ENCODE measurements at regions not wholly inside any gene's neighbourhood (a gene's known extent, or its start where the extent isn't known, plus 50 kb on each side); places are given as distances from the start of the nearest gene placed in this dataset.

- no peak overlapping the region for H3K4me3 ChIP-seq (ENCODE audit: low read depth, low read length)
These were observed 1301.6 kb downstream of the UQCRFS1 start for GRCh38 chr19:27911122-27911898.

GRCh38 chr19:27909861-27910260 lies 1303.1 kb downstream of the UQCRFS1 start:
- TF ChIP-seq POLR2A (IDR thresholded peaks at IDR 0.05; ENCODE audit: extremely low read depth, insufficient read length) (no peak), MYC (IDR thresholded peaks at IDR 0.05; ENCODE audit: low read depth, low read length) (no peak), MAX (IDR thresholded peaks at IDR 0.05; ENCODE audit: low read depth, low read length) (no peak)
- no peak overlapping the region for H3K4me3 ChIP-seq (ENCODE audit: low read depth, low read length)
- DNase-seq (ENCODE audit: low read depth) = no peak

More at GRCh38 chr19:27911122-27911898, 1301.6 kb downstream of the UQCRFS1 start:
- no peak for DNase-seq (ENCODE audit: low read depth)
- TF ChIP-seq CTCF (IDR thresholded peaks at IDR 0.05; ENCODE audit: low read depth, low read length) = no peak
- TF ChIP-seq POLR2A (IDR thresholded peaks at IDR 0.05; ENCODE audit: extremely low read depth, insufficient read length) = no peak
- TF ChIP-seq MYC (IDR thresholded peaks at IDR 0.05; ENCODE audit: low read depth, low read length) = no peak
- TF ChIP-seq MAX (IDR thresholded peaks at IDR 0.05; ENCODE audit: low read depth, low read length) = no peak

- TF ChIP-seq CTCF (IDR thresholded peaks at IDR 0.05; ENCODE audit: low read depth, low read length) (no peak), MAX (IDR thresholded peaks at IDR 0.05; ENCODE audit: low read depth, low read length) (no peak), MYC (IDR thresholded peaks at IDR 0.05; ENCODE audit: low read depth, low read length) (no peak), POLR2A (IDR thresholded peaks at IDR 0.05; ENCODE audit: extremely low read depth, insufficient read length) (no peak)
- no peak for DNase-seq (ENCODE audit: low read depth)
- no peak overlapping the region for H3K4me3 ChIP-seq (ENCODE audit: low read depth, low read length)
These were observed 1303.6 kb downstream of the UQCRFS1 start for GRCh38 chr19:27909185-27909840.

GRCh38 chr19:27906081-27906480 lies 1306.9 kb downstream of the UQCRFS1 start:
- no peak overlapping the region for H3K4me3 ChIP-seq (ENCODE audit: low read depth, low read length)
- DNase-seq (ENCODE audit: low read depth) = no peak
- TF ChIP-seq MYC (IDR thresholded peaks at IDR 0.05; ENCODE audit: low read depth, low read length) (no peak), MAX (IDR thresholded peaks at IDR 0.05; ENCODE audit: low read depth, low read length) (no peak), CTCF (IDR thresholded peaks at IDR 0.05; ENCODE audit: low read depth, low read length) (no peak), POLR2A (IDR thresholded peaks at IDR 0.05; ENCODE audit: extremely low read depth, insufficient read length) (no peak)

GRCh38 chr19:27905074-27905473 lies 1307.9 kb downstream of the UQCRFS1 start:
- no peak overlapping the region for H3K4me3 ChIP-seq (ENCODE audit: low read depth, low read length)
- DNase-seq (ENCODE audit: low read depth) = no peak
- TF ChIP-seq CTCF (IDR thresholded peaks at IDR 0.05; ENCODE audit: low read depth, low read length) (no peak), POLR2A (IDR thresholded peaks at IDR 0.05; ENCODE audit: extremely low read depth, insufficient read length) (no peak), MAX (IDR thresholded peaks at IDR 0.05; ENCODE audit: low read depth, low read length) (no peak), MYC (IDR thresholded peaks at IDR 0.05; ENCODE audit: low read depth, low read length) (no peak)

- H3K4me3 ChIP-seq (ENCODE audit: low read depth, low read length) = no peak overlapping the region
- TF ChIP-seq MAX (IDR thresholded peaks at IDR 0.05; ENCODE audit: low read depth, low read length) (no peak), POLR2A (IDR thresholded peaks at IDR 0.05; ENCODE audit: extremely low read depth, insufficient read length) (no peak), CTCF (IDR thresholded peaks at IDR 0.05; ENCODE audit: low read depth, low read length) (no peak)
These were observed 1311.9 kb downstream of the UQCRFS1 start for GRCh38 chr19:27901078-27901477.

More at GRCh38 chr19:27901078-27901477, 1311.9 kb downstream of the UQCRFS1 start:
- DNase-seq (ENCODE audit: low read depth) = no peak
